ENCODE measurements at regions not wholly inside any gene's neighbourhood (a gene's known extent, or its start where the extent isn't known, plus 50 kb on each side); places are given as distances from the start of the nearest gene placed in this dataset.

GRCh38 chr15:62527387-62527786 is 362.3 kb upstream of the C2CD4B start:
- POLR2A ChIA-PET, result no interaction called here
- DNase-seq (ENCODE audit: low read depth), result no peak
- Histone ChIP-seq H3K27me3 (ENCODE audit: control insufficient read depth, insufficient read depth, low read length) (no peaks in the 10 kb centered on the region), H3K4me3 (ENCODE audit: low read depth, low read length) (no peak overlapping the region), H3K36me3 (ENCODE audit: control insufficient read depth, insufficient read depth, low read length) (no peaks in the 10 kb centered on the region)
- TF ChIP-seq CTCF (IDR thresholded peaks at IDR 0.05; ENCODE audit: insufficient read depth, low read depth, low read length), result no peak
- CTCF ChIA-PET, result no interaction called here

- Histone ChIP-seq H3K36me3 (ENCODE audit: control insufficient read depth, insufficient read depth, low read length) (no peaks in the 10 kb centered on the region), H3K27me3 (ENCODE audit: control insufficient read depth, insufficient read depth, low read length) (no peaks in the 10 kb centered on the region), H3K4me3 (ENCODE audit: low read depth, low read length) (no peak overlapping the region)
- POLR2A ChIA-PET, result no interaction called here
- no peak for TF ChIP-seq CTCF (IDR thresholded peaks at IDR 0.05; ENCODE audit: insufficient read depth, low read depth, low read length)
- DNase-seq (ENCODE audit: low read depth), result no peak
- CTCF ChIA-PET, result no interaction called here
Measured at GRCh38 chr15:62528505-62528904, 363.4 kb upstream of the C2CD4B start.

DNA sequence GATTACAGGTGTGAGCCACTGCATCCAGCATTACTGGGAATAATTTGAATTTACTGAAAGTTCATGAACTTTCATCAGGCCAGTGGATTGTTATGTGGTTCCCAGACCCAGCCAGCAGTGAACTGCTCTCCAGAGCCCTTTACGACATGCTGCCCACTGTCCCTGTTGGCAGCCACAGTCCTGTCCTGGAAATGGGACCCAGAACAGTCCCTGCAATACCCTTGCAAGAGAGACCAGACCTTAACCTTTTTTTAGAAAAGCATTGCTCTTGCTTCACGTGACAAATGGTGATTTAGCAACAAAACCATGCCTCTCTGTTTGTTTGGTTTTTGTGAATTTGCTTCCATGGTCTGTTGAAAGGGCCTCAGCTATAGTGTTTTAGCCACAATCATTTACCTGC is 367.3 kb upstream of the C2CD4B start:
- Histone ChIP-seq H3K36me3 (ENCODE audit: control insufficient read depth, insufficient read depth, low read length) (no peaks in the 10 kb centered on the region), H3K27me3 (ENCODE audit: control insufficient read depth, insufficient read depth, low read length) (no peaks in the 10 kb centered on the region), H3K4me3 (ENCODE audit: low read depth, low read length) (no peak overlapping the region)
- no peak for DNase-seq (ENCODE audit: low read depth)
- no peak for TF ChIP-seq CTCF (IDR thresholded peaks at IDR 0.05; ENCODE audit: insufficient read depth, low read depth, low read length)
- ChIA-PET CTCF (interaction anchor here (0.6 to 1.8 kb wide), 3 partner anchors 9 to 210 kb away, joined by 3 to 5 read pairs (median 4); no protein-coding TSS in a partner anchor), POLR2A (no interaction called here)

- H3K36me3 ChIP-seq (ENCODE audit: control insufficient read depth, insufficient read depth, low read length), result no peaks in the 10 kb centered on the region
- DNase-seq (ENCODE audit: low read depth), result no peak
- no peaks in the 10 kb centered on the region for H3K27me3 ChIP-seq (ENCODE audit: control insufficient read depth, insufficient read depth, low read length)
- ChIA-PET CTCF (interaction anchor here (1.8 kb wide), 1 partner anchor 11 kb away, joined by 5 read pairs; no protein-coding TSS in a partner anchor), POLR2A (interaction anchor here (0.6 kb wide), 1 partner anchor 177 kb away, joined by 3 read pairs; no protein-coding TSS in a partner anchor)
- TF ChIP-seq CTCF (IDR thresholded peaks at IDR 0.05; ENCODE audit: insufficient read depth, low read depth, low read length), result no peak
- no peak overlapping the region for H3K4me3 ChIP-seq (ENCODE audit: low read depth, low read length)
Measured at GRCh38 chr15:62533687-62534086, 368.6 kb upstream of the C2CD4B start.

GRCh38 chr15:62534996-62535395 is 369.9 kb upstream of the C2CD4B start:
- CTCF ChIA-PET, result interaction anchor here (1.0 kb wide), 2 partner anchors 9 to 11 kb away, joined by 3 read pairs; no protein-coding TSS in a partner anchor
- no peak for TF ChIP-seq CTCF (IDR thresholded peaks at IDR 0.05; ENCODE audit: insufficient read depth, low read depth, low read length)
- Histone ChIP-seq H3K36me3 (ENCODE audit: control insufficient read depth, insufficient read depth, low read length) (no peaks in the 10 kb centered on the region), H3K4me3 (ENCODE audit: low read depth, low read length) (no peak overlapping the region), H3K27me3 (ENCODE audit: control insufficient read depth, insufficient read depth, low read length) (no peaks in the 10 kb centered on the region)
- DNase-seq (ENCODE audit: low read depth), result no peak
- POLR2A ChIA-PET, result no interaction called here
